ENCODE measurements at regions not wholly inside any gene's neighbourhood (a gene's known extent, or its start where the extent isn't known, plus 50 kb on each side); places are given as distances from the start of the nearest gene placed in this dataset.
A peak's percentile ranks its signal among the peaks of the same experiment; 100 is the strongest.

GRCh38 chr1:39132505-39133339, 71.8 kb upstream of the MACF1 start:
- Mint-ChIP-seq H3K27me3 (peaks cover 3% of the 10 kb centered on the region), H3K36me3 (no peaks in the 10 kb centered on the region)

GRCh38 chr1:39133340-39133684, 71.2 kb upstream of the MACF1 start:
- Mint-ChIP-seq H3K27ac (no peak overlapping the region), H3K9me3 (ENCODE audit: low read depth) (no peaks in the 10 kb centered on the region), H3K27me3 (peaks cover 3% of the 10 kb centered on the region), H3K4me1 (peaks cover 3% of the 10 kb centered on the region), H3K36me3 (no peaks in the 10 kb centered on the region), H3K4me3 (no peak overlapping the region)
- ATAC-seq: no peak
- DNase-seq: no peak
- CTCF ChIA-PET: interaction anchor here (0.7 to 1.1 kb wide), 2 partner anchors 32 to 41 kb away, joined by 3 to 5 read pairs; no protein-coding TSS in a partner anchor

More at GRCh38 chr1:39132505-39133339, 71.8 kb upstream of the MACF1 start:
- H3K4me1 Mint-ChIP-seq: peaks cover 3% of the 10 kb centered on the region
- H3K9me3 Mint-ChIP-seq (ENCODE audit: low read depth): no peaks in the 10 kb centered on the region
- DNase-seq (no peak), ATAC-seq (no peak)
- no peak overlapping the region for H3K4me3 Mint-ChIP-seq
- CTCF ChIA-PET: interaction anchor here (0.7 to 1.0 kb wide), 2 partner anchors 33 to 407 kb away, joined by 3 read pairs; no protein-coding TSS in a partner anchor
- no peak overlapping the region for H3K27ac Mint-ChIP-seq

- DNase-seq (no peak), ATAC-seq (no peak)
- Mint-ChIP-seq H3K36me3 (no peaks in the 10 kb centered on the region), H3K27me3 (peaks cover 3% of the 10 kb centered on the region), H3K4me3 (no peak overlapping the region), H3K9me3 (ENCODE audit: low read depth) (no peaks in the 10 kb centered on the region), H3K4me1 (peaks cover 3% of the 10 kb centered on the region), H3K27ac (no peak overlapping the region)
- CTCF ChIA-PET: no interaction called here
Measured at GRCh38 chr1:39134768-39135333, 69.6 kb upstream of the MACF1 start.

- ATAC-seq: no peak
- Mint-ChIP-seq H3K27me3 (no peaks in the 10 kb centered on the region), H3K4me1 (peaks cover 3% of the 10 kb centered on the region), H3K4me3 (no peak overlapping the region), H3K36me3 (no peaks in the 10 kb centered on the region), H3K27ac (no peak overlapping the region), H3K9me3 (ENCODE audit: low read depth) (no peaks in the 10 kb centered on the region)
- DNase-seq: no peak
- CTCF ChIA-PET: interaction anchor here (1.6 kb wide), 1 partner anchor 55 kb away, joined by 6 read pairs; no protein-coding TSS in a partner anchor
Measured at GRCh38 chr1:39136638-39137037, 67.9 kb upstream of the MACF1 start.

- DNase-seq: no peak
- no peak overlapping the region for H3K27ac Mint-ChIP-seq
- no peak for ATAC-seq
- H3K4me1 Mint-ChIP-seq: peaks cover under 1% of the 10 kb centered on the region
- no peaks in the 10 kb centered on the region for H3K27me3 Mint-ChIP-seq
- CTCF ChIA-PET: interaction anchor here (0.7 to 2.2 kb wide), 3 partner anchors 53 to 518 kb away, joined by 3 to 6 read pairs (median 4); no protein-coding TSS in a partner anchor
- no peak overlapping the region for H3K4me3 Mint-ChIP-seq
- no peaks in the 10 kb centered on the region for H3K36me3 Mint-ChIP-seq
- no peaks in the 10 kb centered on the region for H3K9me3 Mint-ChIP-seq (ENCODE audit: low read depth)
Measured at GRCh38 chr1:39139723-39140360, 64.7 kb upstream of the MACF1 start.

- Mint-ChIP-seq H3K4me1 (no peaks in the 10 kb centered on the region), H3K9me3 (ENCODE audit: low read depth) (no peaks in the 10 kb centered on the region), H3K27me3 (peaks cover 3% of the 10 kb centered on the region), H3K36me3 (no peaks in the 10 kb centered on the region), H3K27ac (no peak overlapping the region), H3K4me3 (no peak overlapping the region)
- DNase-seq: no peak
- CTCF ChIA-PET: interaction anchor here (0.7 to 1.5 kb wide), 2 partner anchors 13 to 19 kb away, joined by 4 to 5 read pairs; no protein-coding TSS in a partner anchor
- no peak for ATAC-seq
Measured at GRCh38 chr1:39141925-39142324, 62.6 kb upstream of the MACF1 start.

GRCh38 chr1:39142401-39143060, 62.0 kb upstream of the MACF1 start:
- peaks cover 1% of the 10 kb centered on the region for H3K36me3 Mint-ChIP-seq
- DNase-seq: no peak
- CTCF ChIA-PET: interaction anchor here (0.7 to 1.5 kb wide), 2 partner anchors 13 to 20 kb away, joined by 4 to 5 read pairs; no protein-coding TSS in a partner anchor
- ATAC-seq: no peak
- H3K4me1 Mint-ChIP-seq: no peaks in the 10 kb centered on the region
- H3K27ac Mint-ChIP-seq: no peak overlapping the region
- H3K4me3 Mint-ChIP-seq: no peak overlapping the region
- peaks cover 8% of the 10 kb centered on the region for H3K27me3 Mint-ChIP-seq
- H3K9me3 Mint-ChIP-seq (ENCODE audit: low read depth): no peaks in the 10 kb centered on the region

- Mint-ChIP-seq H3K27ac (no peak overlapping the region), H3K9me3 (ENCODE audit: low read depth) (no peaks in the 10 kb centered on the region), H3K4me1 (peaks cover 2% of the 10 kb centered on the region), H3K4me3 (no peak overlapping the region), H3K27me3 (peaks cover 23% of the 10 kb centered on the region), H3K36me3 (peaks cover 1% of the 10 kb centered on the region)
- no peak for ATAC-seq
- no peak for DNase-seq
- CTCF ChIA-PET: interaction anchor here (1.3 kb wide), 1 partner anchor 46 kb away, joined by 5 read pairs; no protein-coding TSS in a partner anchor
Measured at GRCh38 chr1:39144924-39145323, 59.6 kb upstream of the MACF1 start.

- CTCF ChIA-PET: interaction anchor here (1.3 kb wide), 1 partner anchor 47 kb away, joined by 5 read pairs; no protein-coding TSS in a partner anchor
- Mint-ChIP-seq H3K4me3 (no peak overlapping the region), H3K4me1 (peaks cover 2% of the 10 kb centered on the region)
Measured at GRCh38 chr1:39145331-39145965, 59.0 kb upstream of the MACF1 start.

GRCh38 chr1:39146681-39147080, 57.8 kb upstream of the MACF1 start:
- H3K4me3 Mint-ChIP-seq: no peak overlapping the region
- DNase-seq: no peak
- no peaks in the 10 kb centered on the region for H3K9me3 Mint-ChIP-seq (ENCODE audit: low read depth)
- no peak for ATAC-seq
- peaks cover 1% of the 10 kb centered on the region for H3K36me3 Mint-ChIP-seq
- H3K4me1 Mint-ChIP-seq: peaks cover 2% of the 10 kb centered on the region
- CTCF ChIA-PET: no interaction called here
- peaks cover 35% of the 10 kb centered on the region for H3K27me3 Mint-ChIP-seq
- H3K27ac Mint-ChIP-seq: no peak overlapping the region

More at GRCh38 chr1:39145331-39145965, 59.0 kb upstream of the MACF1 start:
- Mint-ChIP-seq H3K36me3 (peaks cover 1% of the 10 kb centered on the region), H3K27ac (no peak overlapping the region), H3K27me3 (peaks cover 23% of the 10 kb centered on the region), H3K9me3 (ENCODE audit: low read depth) (no peaks in the 10 kb centered on the region)
- DNase-seq: no peak
- ATAC-seq: no peak

GRCh38 chr1:39147099-39148025, 57.1 kb upstream of the MACF1 start:
- CTCF ChIA-PET: no interaction called here

GRCh38 chr1:39148942-39149341, 55.6 kb upstream of the MACF1 start:
- H3K4me1 Mint-ChIP-seq: peaks cover 2% of the 10 kb centered on the region
- H3K9me3 Mint-ChIP-seq (ENCODE audit: low read depth): no peaks in the 10 kb centered on the region
- H3K36me3 Mint-ChIP-seq: peaks cover 1% of the 10 kb centered on the region

More at GRCh38 chr1:39147099-39148025, 57.1 kb upstream of the MACF1 start:
- peaks cover 2% of the 10 kb centered on the region for H3K4me1 Mint-ChIP-seq
- H3K9me3 Mint-ChIP-seq (ENCODE audit: low read depth): no peaks in the 10 kb centered on the region
- peak overlapping the region; percentile 47 for H3K27ac Mint-ChIP-seq
- H3K27me3 Mint-ChIP-seq: peaks cover 36% of the 10 kb centered on the region
- DNase-seq: no peak
- H3K36me3 Mint-ChIP-seq: peaks cover 1% of the 10 kb centered on the region
- no peak for ATAC-seq
- no peak overlapping the region for H3K4me3 Mint-ChIP-seq

More at GRCh38 chr1:39148942-39149341, 55.6 kb upstream of the MACF1 start:
- CTCF ChIA-PET: no interaction called here
- DNase-seq (no peak), ATAC-seq (no peak)
- no peak overlapping the region for H3K27ac Mint-ChIP-seq
- no peak overlapping the region for H3K4me3 Mint-ChIP-seq
- H3K27me3 Mint-ChIP-seq: peaks cover 37% of the 10 kb centered on the region

Measured in activated CD8-positive, alpha-beta memory T cell treated with anti-CD3 and anti-CD28 coated beads, Interleukin-2, amount 10 ng/mL, durations not matched to agents 7 days and 5 days (primary cell).